Loucy (cell line): ENCODE measurements at regions not wholly inside any gene's neighbourhood (a gene's known extent, or its start where the extent isn't known, plus 50 kb on each side); places are given as distances from the start of the nearest gene placed in this dataset.

Experiments used
- H2AFZ ChIP-seq: fragments of 200-600 bp; sonication (generic); 2 replicates; pipeline ENCODE4 v1.6.0; 2016; ENCODE audit warnings: antibody characterized with exemption, mild to moderate bottlenecking, low read length, moderate library complexity
- H3F3A ChIP-seq: fragments of 200-600 bp; 2 replicates; pipeline ENCODE4 v1.6.0; 2016; ENCODE audit warnings: antibody characterized with exemption, low read depth, mild to moderate bottlenecking
- H3K27me3 ChIP-seq: fragments of 200-600 bp; sonication (generic); 2 replicates; pipeline ENCODE4 v1.6.1; 2014; ENCODE audit warnings: low read length, mild to moderate bottlenecking; ENCODE audit not compliant: insufficient read depth, poor library complexity, severe bottlenecking
- H3K36me3 ChIP-seq: fragments of 200-600 bp; sonication (generic); 2 replicates; pipeline ENCODE4 v1.6.1; 2016; ENCODE audit warnings: low read length; ENCODE audit not compliant: insufficient read depth
- H3K4me1 ChIP-seq: fragments of 200-600 bp; sonication (generic); 2 replicates; pipeline ENCODE4 v1.5.1; 2014; ENCODE audit warnings: low read length, mild to moderate bottlenecking; ENCODE audit not compliant: insufficient read depth, poor library complexity, severe bottlenecking
- H3K4me2 ChIP-seq: fragments of 200-600 bp; sonication (generic); 2 replicates; pipeline ENCODE4 v1.6.0; 2014; ENCODE audit warnings: antibody characterized with exemption, low read length, low read depth, mild to moderate bottlenecking; ENCODE audit not compliant: poor library complexity, severe bottlenecking
- H3K4me3 ChIP-seq: fragments of 200-600 bp; sonication (generic); 2 replicates; pipeline ENCODE4 v1.5.1; 2014; ENCODE audit warnings: low read length, mild to moderate bottlenecking, mixed read lengths; ENCODE audit not compliant: poor library complexity, severe bottlenecking
- H3K79me2 ChIP-seq: fragments of 200-600 bp; sonication (generic); 2 replicates; pipeline ENCODE4 v1.6.1; 2014; ENCODE audit warnings: low read length; ENCODE audit not compliant: insufficient read depth
- H3K9ac ChIP-seq: fragments of 200-600 bp; sonication (generic); 2 replicates; pipeline ENCODE4 v1.6.0; 2014; ENCODE audit warnings: mild to moderate bottlenecking, low read depth, low read length, moderate library complexity; ENCODE audit not compliant: poor library complexity, severe bottlenecking
- H3K9me2 ChIP-seq: fragments of 200-600 bp; sonication (generic); replicated peaks from 2 replicates; pipeline ENCODE4 v1.6.1; 2016; ENCODE audit warnings: low read depth, low read length, mixed read lengths
- H3K9me3 ChIP-seq: fragments of 200-600 bp; sonication (generic); 2 replicates; pipeline ENCODE4 v1.6.1; 2014; ENCODE audit warnings: mild to moderate bottlenecking, antibody characterized with exemption, low read length, low read depth; ENCODE audit not compliant: insufficient read depth
- H4K20me1 ChIP-seq: fragments of 200-600 bp; sonication (generic); 2 replicates; pipeline ENCODE4 v1.6.0; 2014; ENCODE audit warnings: antibody characterized with exemption, low read length, mild to moderate bottlenecking; ENCODE audit not compliant: insufficient read depth, poor library complexity, severe bottlenecking
- CTCF ChIP-seq: fragments of 200-600 bp; sonication (generic); conservative IDR thresholded peaks from 2 replicates; pipeline ENCODE4 v1.5.1; 2014; ENCODE audit warnings: mild to moderate bottlenecking, antibody characterized with exemption, low read length
- EZH2phosphoT487 ChIP-seq: fragments of 200-600 bp; IDR thresholded peaks from 2 replicates; pipeline ENCODE4 v1.6.1; 2018; ENCODE audit warnings: antibody characterized with exemption, mild to moderate bottlenecking, moderate library complexity, borderline replicate concordance

GRCh38 chr2:45301307-45302277, 292.3 kb upstream of the SIX2 start:
- 0 out of 2 replicates have a peak, but pooled peaks cover 4% of the 10 kb centered on the region for H3F3A ChIP-seq
- H4K20me1 ChIP-seq: no peaks in the 10 kb centered on the region
- H3K9ac ChIP-seq: peak overlapping the region; percentile 12
- H3K36me3 ChIP-seq: no peaks in the 10 kb centered on the region
- H3K4me3 ChIP-seq: peak overlapping the region; percentile 33
- no peak overlapping the region; the same call in 1 of the 2 replicates for H2AFZ ChIP-seq
- no peaks in the 10 kb centered on the region for H3K27me3 ChIP-seq
- no peaks in the 10 kb centered on the region for H3K9me2 ChIP-seq
- no peaks in the 10 kb centered on the region for H3K79me2 ChIP-seq
- TF ChIP-seq CTCF (no peak), EZH2phosphoT487 (no peak)
- no peaks in the 10 kb centered on the region for H3K9me3 ChIP-seq
- H3K4me2 ChIP-seq: peak overlapping the region; percentile 59
- peaks cover 50% of the 10 kb centered on the region for H3K4me1 ChIP-seq

- no peaks in the 10 kb centered on the region for H4K20me1 ChIP-seq
- no peak overlapping the region for H2AFZ ChIP-seq
- H3K4me1 ChIP-seq: peaks cover 37% of the 10 kb centered on the region
- H3F3A ChIP-seq: 0 out of 2 replicates have a peak, but pooled peaks cover 4% of the 10 kb centered on the region
- no peak overlapping the region for H3K4me3 ChIP-seq
- no peak overlapping the region for H3K9ac ChIP-seq
- H3K4me2 ChIP-seq: no peak overlapping the region
- H3K36me3 ChIP-seq: no peaks in the 10 kb centered on the region
- no peaks in the 10 kb centered on the region for H3K9me3 ChIP-seq
- H3K9me2 ChIP-seq: no peaks in the 10 kb centered on the region
- H3K27me3 ChIP-seq: no peaks in the 10 kb centered on the region
- H3K79me2 ChIP-seq: no peaks in the 10 kb centered on the region
- TF ChIP-seq EZH2phosphoT487 (no peak), CTCF (no peak)
These were observed 290.9 kb upstream of the SIX2 start for GRCh38 chr2:45300026-45300750.

GRCh38 chr2:45299361-45299760, 290.1 kb upstream of the SIX2 start:
- no peaks in the 10 kb centered on the region for H4K20me1 ChIP-seq
- H3K4me2 ChIP-seq: no peak overlapping the region
- H3K4me3 ChIP-seq: no peak overlapping the region
- no peak for TF ChIP-seq CTCF
- TF ChIP-seq EZH2phosphoT487: no peak
- no peaks in the 10 kb centered on the region for H3K27me3 ChIP-seq
- no peaks in the 10 kb centered on the region for H3K9me2 ChIP-seq
- H3K9ac ChIP-seq: no peak overlapping the region
- peaks cover 37% of the 10 kb centered on the region for H3K4me1 ChIP-seq
- no peak overlapping the region for H2AFZ ChIP-seq
- no peaks in the 10 kb centered on the region for H3K79me2 ChIP-seq
- H3K36me3 ChIP-seq: no peaks in the 10 kb centered on the region
- H3F3A ChIP-seq: 0 out of 2 replicates have a peak, but pooled peaks cover 4% of the 10 kb centered on the region
- no peaks in the 10 kb centered on the region for H3K9me3 ChIP-seq
